ENCODE measurements at regions not wholly inside any gene's neighbourhood (a gene's known extent, or its start where the extent isn't known, plus 50 kb on each side); places are given as distances from the start of the nearest gene placed in this dataset.
"Not testable (repeated sequence)": the region's sequence is repeated elsewhere in the genome, so short reads cannot be mapped to it uniquely, and the experiment has no call there.

GRCh38 chr17:72448019-72448418, 327.2 kb downstream of the SOX9 start:
- no peak for DNase-seq (ENCODE audit: low read depth)

DNA sequence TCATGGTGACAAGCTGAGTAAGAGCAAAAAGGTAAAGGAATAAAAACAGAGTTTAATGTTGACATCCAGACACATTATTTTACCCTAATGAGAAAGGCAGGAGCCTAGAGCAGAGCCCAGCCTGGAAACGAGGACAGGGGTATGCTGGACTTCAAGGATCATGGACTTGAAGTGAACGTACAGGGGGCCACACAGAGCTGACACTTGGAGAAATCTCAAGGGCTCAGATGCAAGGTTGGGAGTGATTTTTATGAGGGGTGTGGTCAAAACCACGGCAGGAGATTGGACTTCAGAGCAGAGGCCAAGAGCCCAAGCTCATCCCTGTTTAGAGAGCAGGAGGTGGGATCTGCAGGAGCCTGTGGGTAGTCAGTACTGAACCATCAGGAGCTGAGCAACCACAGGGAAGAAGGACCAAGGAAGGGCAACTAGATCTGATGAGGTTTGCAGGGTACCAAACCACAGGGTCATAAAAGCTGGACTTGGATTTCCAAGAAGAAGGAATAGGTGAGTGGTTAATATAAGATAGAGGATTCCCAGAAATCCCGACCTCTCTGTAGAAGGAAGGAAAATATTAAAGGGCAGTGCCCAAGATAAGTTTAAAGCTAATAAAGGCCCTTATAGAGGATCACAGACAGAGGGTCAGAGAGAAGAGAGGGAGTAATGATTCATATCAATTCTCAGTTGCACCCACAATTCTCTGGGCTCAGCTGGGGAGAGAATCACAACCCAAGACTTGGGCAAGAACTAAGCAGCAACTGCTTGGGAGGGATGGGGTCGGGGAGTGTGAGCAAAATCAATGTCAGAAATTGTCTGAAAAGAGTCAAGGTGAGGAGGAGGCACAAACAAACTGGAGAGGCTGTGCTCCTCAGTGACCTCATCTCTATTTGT, 331.7 kb downstream of the SOX9 start:
- no peak for DNase-seq (ENCODE audit: low read depth)

DNA sequence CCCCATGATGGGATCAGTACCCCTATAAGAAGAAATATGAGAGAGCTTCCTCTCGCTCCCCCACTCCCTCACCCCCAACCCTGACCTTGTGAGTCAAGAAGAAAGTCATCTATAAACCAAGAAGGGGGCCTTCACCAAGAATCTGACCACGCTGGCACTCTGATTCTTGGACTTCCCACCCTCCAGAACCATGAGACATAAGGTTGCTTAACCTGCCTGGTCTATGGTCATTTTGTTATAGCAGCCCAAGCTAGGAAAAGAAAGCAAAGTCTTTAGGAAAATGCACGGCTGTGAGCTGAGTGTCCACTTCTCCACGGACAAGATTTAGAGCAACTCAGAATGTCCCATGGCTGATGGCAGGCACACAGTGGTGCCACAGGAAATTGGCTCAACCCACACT, 333.5 kb downstream of the SOX9 start:
- no peak for DNase-seq (ENCODE audit: low read depth)

- DNase-seq (ENCODE audit: low read depth): no peak
Measured at GRCh38 chr17:72455562-72455961, 334.7 kb downstream of the SOX9 start.

- no peak for DNase-seq (ENCODE audit: low read depth)
Measured at GRCh38 chr17:72456075-72456474, 335.3 kb downstream of the SOX9 start.

- DNase-seq (ENCODE audit: low read depth): no peak
Measured at GRCh38 chr17:72457712-72458111, 336.9 kb downstream of the SOX9 start.

- DNase-seq (ENCODE audit: low read depth): no peak
Measured at GRCh38 chr17:72458301-72458700, 337.5 kb downstream of the SOX9 start.

DNA sequence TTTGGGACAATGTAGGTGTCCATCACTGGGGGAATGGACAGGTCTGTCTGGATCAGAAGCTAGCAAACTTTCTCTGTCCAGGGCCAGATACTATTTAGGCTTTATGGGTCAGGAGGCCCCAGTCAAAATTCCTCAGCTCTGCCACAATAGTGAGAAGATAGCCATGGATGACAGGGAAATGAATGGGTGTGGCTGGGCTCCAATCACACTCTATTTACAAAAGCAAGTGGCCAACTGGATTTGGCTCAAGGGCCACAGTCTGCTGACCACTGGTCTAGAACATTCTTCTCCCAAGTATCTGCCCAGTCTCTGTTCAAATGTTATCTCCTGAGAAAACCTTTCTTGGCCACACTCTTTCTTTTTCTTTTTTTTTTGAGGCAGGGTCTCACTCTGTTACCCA, 339.9 kb downstream of the SOX9 start:
- DNase-seq (ENCODE audit: low read depth): no peak

DNA sequence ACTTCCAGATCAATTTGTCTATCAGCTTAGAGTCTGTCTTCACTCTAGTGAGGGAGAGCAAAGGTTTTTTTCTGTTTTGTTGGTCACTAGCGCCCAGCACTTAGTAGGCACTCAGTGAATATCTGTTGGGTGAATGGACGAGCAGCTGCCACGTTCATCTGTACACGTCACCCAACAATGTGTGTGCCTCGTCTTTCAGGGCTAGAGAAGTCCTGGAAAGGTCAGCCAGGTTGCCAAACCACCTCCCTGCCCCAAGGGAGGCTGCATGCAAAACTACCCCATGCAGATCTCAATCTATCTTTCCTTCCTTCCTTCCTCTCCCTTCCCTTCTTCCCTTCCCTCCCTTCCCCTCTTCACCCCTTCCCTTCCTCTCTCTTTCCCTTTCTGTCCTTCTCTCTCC, 340.9 kb downstream of the SOX9 start:
- no peak for DNase-seq (ENCODE audit: low read depth)

- no peak for DNase-seq (ENCODE audit: low read depth)
Measured at GRCh38 chr17:72462407-72462806, 341.6 kb downstream of the SOX9 start.

DNA sequence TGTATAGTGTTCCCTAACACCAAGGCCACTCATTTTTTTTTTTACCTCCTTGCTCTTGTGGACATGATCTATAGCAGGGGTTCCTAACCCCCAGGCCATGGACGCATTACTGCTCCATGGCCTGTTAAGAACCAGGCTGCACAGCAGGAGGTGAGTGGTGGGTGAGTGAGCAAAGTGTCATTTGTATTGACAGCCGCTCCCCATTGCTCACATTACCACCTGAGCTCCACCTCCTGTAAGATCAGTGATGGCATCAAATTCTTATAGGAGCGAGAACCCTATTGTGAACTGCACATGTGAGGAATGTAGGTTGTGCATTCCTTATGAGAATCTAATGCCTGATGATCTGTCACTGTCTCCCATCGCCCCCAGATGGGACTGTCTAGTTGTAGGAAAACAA, 342.0 kb downstream of the SOX9 start:
- no peak for DNase-seq (ENCODE audit: low read depth)

GRCh38 chr17:72463287-72464102, 342.7 kb downstream of the SOX9 start:
- no peak for DNase-seq (ENCODE audit: low read depth)

GRCh38 chr17:72464221-72464620, 343.4 kb downstream of the SOX9 start:
- not testable (repeated sequence) for DNase-seq (ENCODE audit: low read depth)

- no peak for DNase-seq (ENCODE audit: low read depth)
Measured at GRCh38 chr17:72465191-72466024, 344.6 kb downstream of the SOX9 start.

- no peak for DNase-seq (ENCODE audit: low read depth)
Measured at GRCh38 chr17:72466199-72466598, 345.4 kb downstream of the SOX9 start.

GRCh38 chr17:72466606-72467005, 345.8 kb downstream of the SOX9 start:
- no peak for DNase-seq (ENCODE audit: low read depth)

GRCh38 chr17:72467841-72468653, 347.2 kb downstream of the SOX9 start:
- DNase-seq (ENCODE audit: low read depth): no peak

- no peak for DNase-seq (ENCODE audit: low read depth)
Measured at GRCh38 chr17:72468841-72469240, 348.0 kb downstream of the SOX9 start.

DNA sequence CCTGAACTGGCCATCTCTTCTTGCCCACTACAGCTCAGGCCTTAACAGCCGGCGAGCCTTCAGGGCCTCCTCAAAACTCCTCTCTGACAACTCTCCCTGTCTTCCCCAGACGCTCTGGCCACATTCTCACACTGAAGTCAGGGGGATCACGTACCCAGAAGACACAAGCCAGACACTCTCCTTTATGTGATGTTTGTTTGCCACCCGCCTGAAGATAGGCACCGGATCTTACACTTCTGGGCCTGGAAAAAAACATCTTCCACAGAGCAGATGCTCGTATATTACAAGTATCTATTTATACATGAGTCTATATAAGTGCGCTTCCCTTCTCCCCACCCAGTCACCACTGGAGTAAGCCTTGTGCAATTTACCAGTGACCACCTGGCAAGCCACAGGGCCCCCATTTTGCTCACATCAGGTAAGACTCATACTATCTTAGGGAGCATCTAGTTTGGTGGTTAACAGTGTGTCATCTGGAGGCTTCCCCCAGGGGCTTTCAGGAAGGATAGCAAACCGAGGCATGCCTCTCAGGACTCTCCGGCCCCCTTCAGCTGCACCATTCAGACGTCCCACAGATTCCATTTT, 349.4 kb downstream of the SOX9 start:
- no peak for DNase-seq (ENCODE audit: low read depth)

DNA sequence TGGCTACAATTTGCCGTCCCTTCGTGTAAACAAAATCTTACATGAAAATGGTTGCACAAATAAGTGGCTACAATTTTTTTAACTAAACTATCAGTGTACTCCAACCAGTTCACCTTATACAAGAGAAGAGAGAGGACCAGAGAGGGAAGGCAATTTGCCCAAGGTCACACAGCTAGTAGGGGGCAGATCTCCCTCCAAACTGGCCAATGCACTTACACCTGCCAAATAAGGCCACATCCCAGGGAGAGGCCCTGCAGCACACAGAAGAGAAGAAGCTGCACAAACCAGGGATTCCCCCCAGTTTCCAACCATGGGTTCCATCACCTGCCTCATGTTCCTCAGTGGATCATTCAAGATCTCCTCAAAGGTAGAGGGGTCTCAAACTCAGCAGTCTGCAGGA, 349.9 kb downstream of the SOX9 start:
- DNase-seq (ENCODE audit: low read depth): no peak

DNA sequence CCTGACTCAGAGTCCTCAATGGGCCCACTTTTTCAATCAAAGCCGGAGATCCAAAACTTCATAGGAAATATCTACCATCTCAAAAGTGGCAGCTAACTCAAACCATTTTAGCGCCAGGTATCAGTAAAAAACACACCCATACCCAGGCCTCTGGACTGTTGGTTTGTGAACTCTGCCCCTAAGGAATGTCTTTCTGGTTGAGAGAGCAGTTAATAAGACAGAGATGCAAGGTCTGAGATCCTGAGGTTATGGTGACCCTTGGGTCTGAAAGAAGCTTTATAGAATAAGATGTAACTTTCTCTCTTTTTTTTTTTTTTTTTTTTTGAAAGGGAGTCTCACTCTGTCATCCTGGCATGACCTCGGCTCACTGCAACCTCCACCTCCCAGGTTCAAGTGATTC, 350.5 kb downstream of the SOX9 start:
- DNase-seq (ENCODE audit: low read depth): no peak

Measured in activated gamma-delta T cell treated with anti-CD3 and anti-CD28 coated beads, Interleukin-2, amount 50 U/mL, for 16 hours (primary cell).